ENCODE measurements at regions not wholly inside any gene's neighbourhood (a gene's known extent, or its start where the extent isn't known, plus 50 kb on each side); places are given as distances from the start of the nearest gene placed in this dataset.

- TF ChIP-seq SIN3A (IDR thresholded peaks at IDR 0.05; ENCODE audit: borderline replicate concordance in 2 of 2, control insufficient read depth in 1 of 2, low read depth in 2 of 2, low read length in 2 of 2) (no peak), E4F1 (CRISPR knock-in tag; IDR thresholded peaks at IDR 0.05; ENCODE audit: borderline replicate concordance) (no peak), MBD2 (IDR thresholded peaks at IDR 0.05; ENCODE audit: borderline replicate concordance, low read depth) (no peak), EHMT2 (IDR thresholded peaks at IDR 0.05) (no peak), ZBTB33 (CRISPR knock-in tag; IDR thresholded peaks at IDR 0.05) (no peak), ZFP36 (IDR thresholded peaks at IDR 0.05; ENCODE audit: low read depth, low read length, partially characterized antibody) (no peak)
These were observed 63.7 kb upstream of the AOAH start (continued) for GRCh38 chr7:36787933-36788378.
